ENCODE measurements at regions not wholly inside any gene's neighbourhood (a gene's known extent, or its start where the extent isn't known, plus 50 kb on each side); places are given as distances from the start of the nearest gene placed in this dataset.

GRCh38 chr1:36594023-36594422 lies 111.3 kb upstream of the CSF3R start (continued):
- no peak for TF ChIP-seq EZH2 (IDR thresholded peaks at IDR 0.05; ENCODE audit: low read depth, low read length, severe bottlenecking)
- TF ChIP-seq CTCF (IDR thresholded peaks at IDR 0.05; ENCODE audit: control extremely low read depth in 1 of 3, insufficient read depth in 1 of 3, low read depth in 1 of 3, low read length in 3 of 3) = no peak

All from H1 (cell line).